Sigmoid colon (tissue), 4 donors: ENCODE measurements at regions not wholly inside any gene's neighbourhood (a gene's known extent, or its start where the extent isn't known, plus 50 kb on each side); places are given as distances from the start of the nearest gene placed in this dataset.

Experiments
- EP300 ChIP-seq, 4 donors: sonication (generic); formaldehyde crosslinking; IDR thresholded peaks; one replicate each; pipeline ENCODE4 v1.6.1; 2017; ENCODE audit warnings: antibody characterized with exemption in 4 of 4
- POLR2A ChIP-seq, 2 donors: fragments of 450-650 bp; IDR thresholded peaks; one replicate each; pipeline ENCODE4 v1.6.1; 2016; ENCODE audit warnings: antibody characterized with exemption in 2 of 2, mild to moderate bottlenecking in 2 of 2, moderate library complexity in 2 of 2
- TF ChIP-seq, protein P1 (sequence below), 4 experiments: fragments of 450-650 bp in 3 of 4; fragments of 200-600 bp in 1 of 4; IDR thresholded peaks; one replicate each; pipeline ENCODE4 v1.5.1; 2016 to 2019; ENCODE audit warnings: antibody characterized with exemption in 4 of 4, mild to moderate bottlenecking in 3 of 4, moderate library complexity in 2 of 4

DNA sequence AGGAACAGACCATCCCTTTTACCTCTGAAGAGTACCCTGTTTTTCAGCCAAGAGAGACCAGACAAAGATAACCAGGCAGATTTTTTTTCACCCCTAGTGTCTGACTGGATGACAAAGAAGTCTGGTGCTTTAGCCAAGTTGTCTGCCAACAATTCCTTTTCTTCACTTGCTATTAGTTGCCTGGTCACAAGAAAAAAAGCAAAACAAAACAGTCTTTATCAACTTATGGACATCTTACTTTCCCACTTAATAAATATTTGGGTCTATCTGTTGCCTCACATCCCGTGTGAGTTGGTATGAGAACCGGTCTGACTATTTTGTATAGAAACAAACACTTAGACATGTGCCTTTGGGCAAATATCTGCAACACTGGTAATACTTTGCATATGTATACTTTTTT, 662.9 kb downstream of the PLPP3 start:
- no peak for TF ChIP-seq EP300 (IDR thresholded peaks at IDR 0.05)
- TF ChIP-seq, protein P1, sequence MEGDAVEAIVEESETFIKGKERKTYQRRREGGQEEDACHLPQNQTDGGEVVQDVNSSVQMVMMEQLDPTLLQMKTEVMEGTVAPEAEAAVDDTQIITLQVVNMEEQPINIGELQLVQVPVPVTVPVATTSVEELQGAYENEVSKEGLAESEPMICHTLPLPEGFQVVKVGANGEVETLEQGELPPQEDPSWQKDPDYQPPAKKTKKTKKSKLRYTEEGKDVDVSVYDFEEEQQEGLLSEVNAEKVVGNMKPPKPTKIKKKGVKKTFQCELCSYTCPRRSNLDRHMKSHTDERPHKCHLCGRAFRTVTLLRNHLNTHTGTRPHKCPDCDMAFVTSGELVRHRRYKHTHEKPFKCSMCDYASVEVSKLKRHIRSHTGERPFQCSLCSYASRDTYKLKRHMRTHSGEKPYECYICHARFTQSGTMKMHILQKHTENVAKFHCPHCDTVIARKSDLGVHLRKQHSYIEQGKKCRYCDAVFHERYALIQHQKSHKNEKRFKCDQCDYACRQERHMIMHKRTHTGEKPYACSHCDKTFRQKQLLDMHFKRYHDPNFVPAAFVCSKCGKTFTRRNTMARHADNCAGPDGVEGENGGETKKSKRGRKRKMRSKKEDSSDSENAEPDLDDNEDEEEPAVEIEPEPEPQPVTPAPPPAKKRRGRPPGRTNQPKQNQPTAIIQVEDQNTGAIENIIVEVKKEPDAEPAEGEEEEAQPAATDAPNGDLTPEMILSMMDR (IDR thresholded peaks at IDR 0.05) = no peak
- no peak for TF ChIP-seq POLR2A (IDR thresholded peaks at IDR 0.05)
